ENCODE measurements at regions not wholly inside any gene's neighbourhood (a gene's known extent, or its start where the extent isn't known, plus 50 kb on each side); places are given as distances from the start of the nearest gene placed in this dataset.

DNA sequence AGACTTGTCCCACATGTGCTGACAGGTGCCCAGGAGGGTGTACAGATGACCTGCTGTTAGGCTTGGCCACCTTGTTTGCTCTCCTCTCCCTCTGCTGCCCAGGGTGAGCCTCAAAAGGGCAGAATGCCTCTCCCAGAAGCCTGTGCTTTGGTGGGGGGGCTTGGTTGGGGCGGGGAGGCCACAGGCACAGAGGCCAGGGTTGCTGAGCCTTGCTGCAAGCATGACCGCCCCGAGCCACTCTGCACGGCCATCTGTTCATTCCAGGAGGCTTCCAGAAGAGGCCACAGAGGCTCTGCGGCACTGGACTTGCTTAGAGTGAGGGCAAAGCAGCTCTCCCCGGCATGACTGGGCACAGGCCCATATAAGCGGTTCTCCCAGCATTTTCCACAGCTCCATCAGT, 190.8 kb downstream of the GLRX3 start:
- TF ChIP-seq POLR2A (IDR thresholded peaks at IDR 0.05) (no peak), POLR2AphosphoS5 (IDR thresholded peaks at IDR 0.05) (no peak)
